A549 (cell line): ENCODE measurements at regions not wholly inside any gene's neighbourhood (a gene's known extent, or its start where the extent isn't known, plus 50 kb on each side); places are given as distances from the start of the nearest gene placed in this dataset.

Experiments used
- ATAC-seq, 2 experiments: fragments of 200-7000 bp in 1 of 2; fragments of >200 bp in 1 of 2; cut with Nextera tagmentation in 1 of 2; cut with Tn5 transposase in 1 of 2; 3 replicates each; pipeline versions ENCODE4 v1.8.0 to v1.9.1; 2018 to 2020; ENCODE audit warnings: mild to moderate bottlenecking in 1 of 2, moderate library complexity in 1 of 2
- CTCF ChIA-PET: fragments of 300-600 bp; sonication (Branson Sonifier 250); formaldehyde crosslinking; extraction: SDS; loops from one replicate; lab custom pipeline; 2021; ENCODE audit warnings: antibody characterized with exemption, inconsistent platforms; lab: Yijun Ruan, JAX
- POLR2A ChIA-PET: fragments of 350-600 bp; formaldehyde crosslinking; extraction: SDS; loops from one replicate; lab custom pipeline; 2021; ENCODE audit warnings: antibody characterized with exemption, inconsistent platforms; lab: Yijun Ruan, JAX
- DNase-seq, 2 experiments: peaks; one replicate each; pipeline versions ENCODE4 v3.0.0 to v3.0.0-alpha.2; 2011 to 2016; ENCODE audit warnings: low read depth in 1 of 2, low spot score in 1 of 2
- FAIRE-seq: peaks from 2 replicates; lab custom pipeline; 2011; peaks lifted over from hg19 to GRCh38; lab: Jason Lieb, UNC
- H3K27ac ChIP-seq, 2 experiments: fragments of >200 bp; sonication (Bioruptor Twin); formaldehyde crosslinking; 3 replicates each; pipeline ENCODE4 v1.5.1; 2016 to 2017
- H3K4me1 ChIP-seq: fragments of >200 bp; sonication (Bioruptor Twin); formaldehyde crosslinking; 3 replicates; pipeline ENCODE4 v1.6.1; 2016
- H3K4me2 ChIP-seq: fragments of >200 bp; sonication (Bioruptor Twin); formaldehyde crosslinking; 3 replicates; pipeline ENCODE4 v1.6.1; 2016
- H3K4me3 ChIP-seq: fragments of >200 bp; sonication (Bioruptor Twin); formaldehyde crosslinking; 3 replicates; pipeline ENCODE4 v1.5.1; 2016
- H3K9me3 ChIP-seq: fragments of >200 bp; sonication (Bioruptor Twin); formaldehyde crosslinking; 3 replicates; pipeline ENCODE4 v1.6.1; 2016
- ATOH8 ChIP-seq: fragments of 250-450 bp; sonication (Bioruptor Pico); IDR thresholded peaks from 2 replicates; pipeline ENCODE4 v1.5.0; 2020; ENCODE audit warnings: low read depth, mild to moderate bottlenecking, moderate library complexity
- BHLHE40 ChIP-seq: IDR thresholded peaks from 2 replicates; pipeline ENCODE4 v1.6.1; 2012; ENCODE audit warnings: low read depth, low read length, inconsistent platforms
- CHD4 ChIP-seq: fragments of 200-600 bp; sonication (generic); IDR thresholded peaks from 2 replicates; pipeline ENCODE4 v1.6.1; 2016; ENCODE audit warnings: antibody characterized with exemption, mild to moderate bottlenecking, borderline replicate concordance
- EP300 ChIP-seq, 2 experiments: fragments of >200 bp; sonication (Bioruptor Twin); formaldehyde crosslinking; IDR thresholded peaks; 2 replicates in 1 of 2; 3 replicates in 1 of 2; pipeline ENCODE4 v1.6.1; 2016 to 2017
- FOSB ChIP-seq: fragments of 250-450 bp; sonication (Bioruptor Pico); IDR thresholded peaks from 2 replicates; pipeline ENCODE4 v1.5.0; 2020; ENCODE audit warnings: mild to moderate bottlenecking, moderate library complexity
- GATA3 ChIP-seq: IDR thresholded peaks from 2 replicates; pipeline ENCODE4 v1.6.1; 2012; ENCODE audit warnings: borderline replicate concordance
- HOXB5 ChIP-seq: fragments of 250-450 bp; sonication (Bioruptor Pico); IDR thresholded peaks from 2 replicates; pipeline ENCODE4 v1.5.0; 2020; ENCODE audit warnings: mild to moderate bottlenecking, moderate library complexity
- JUN ChIP-seq, 2 experiments: fragments of >200 bp; sonication (Bioruptor Twin); formaldehyde crosslinking; IDR thresholded peaks; 2 replicates in 1 of 2; 3 replicates in 1 of 2; pipeline ENCODE4 v1.6.1; 2016 to 2017
- KDM1A ChIP-seq: fragments of 200-600 bp; sonication (generic); IDR thresholded peaks from 2 replicates; pipeline ENCODE4 v1.6.1; 2016; ENCODE audit warnings: low read depth, mild to moderate bottlenecking
- MAX ChIP-seq: IDR thresholded peaks from 2 replicates; pipeline ENCODE4 v1.6.1; 2012
- MYC ChIP-seq: IDR thresholded peaks from 2 replicates; pipeline ENCODE4 v1.6.1; 2012; ENCODE audit warnings: mild to moderate bottlenecking, inconsistent platforms, low read length, improper control_type of control experiment, borderline replicate concordance
- RAD21 ChIP-seq, 2 experiments: fragments of >200 bp in 1 of 2; sonication (Bioruptor Twin) in 1 of 2; formaldehyde crosslinking in 1 of 2; IDR thresholded peaks in 1 of 2; conservative IDR thresholded peaks in 1 of 2; 2 replicates in 1 of 2; 3 replicates in 1 of 2; pipeline ENCODE4 v1.6.1; 2012 to 2018; ENCODE audit warnings: inconsistent platforms in 1 of 2
- RCOR1 ChIP-seq: fragments of 150-350 bp; IDR thresholded peaks from 2 replicates; pipeline ENCODE4 v1.6.1; 2014; ENCODE audit warnings: antibody characterized with exemption, low read length, low read depth
- RNF2 ChIP-seq: fragments of 200-600 bp; sonication (generic); IDR thresholded peaks from 2 replicates; pipeline ENCODE4 v1.6.1; 2016; ENCODE audit warnings: low read depth, mild to moderate bottlenecking, antibody characterized with exemption, moderate library complexity, borderline replicate concordance
- SREBF2 ChIP-seq: fragments of 450-650 bp; IDR thresholded peaks from 2 replicates; pipeline ENCODE4 v1.6.1; 2014; ENCODE audit warnings: mild to moderate bottlenecking, moderate library complexity
- TFCP2L1 ChIP-seq: fragments of 250-450 bp; sonication (Bioruptor Pico); IDR thresholded peaks from 2 replicates; pipeline ENCODE4 v1.5.0; 2021; ENCODE audit warnings: mild to moderate bottlenecking
- TP53 ChIP-seq: fragments of 250-450 bp; sonication (Bioruptor Pico); IDR thresholded peaks from 2 replicates; pipeline ENCODE4 v1.5.0; 2021; ENCODE audit warnings: mild to moderate bottlenecking, moderate library complexity
- ZC3H11A ChIP-seq: fragments of 450-650 bp; IDR thresholded peaks from 2 replicates; pipeline ENCODE4 v1.6.1; 2014; ENCODE audit warnings: antibody characterized with exemption, mild to moderate bottlenecking
- ZFP36 ChIP-seq: fragments of 450-650 bp; IDR thresholded peaks from 2 replicates; pipeline ENCODE4 v1.6.1; 2014; ENCODE audit warnings: borderline replicate concordance; ENCODE audit not compliant: partially characterized antibody
- ZSCAN20 ChIP-seq: fragments of 250-450 bp; sonication (Bioruptor Pico); IDR thresholded peaks from 2 replicates; pipeline ENCODE4 v1.8.0; 2022; ENCODE audit warnings: mild to moderate bottlenecking, moderate library complexity
- WGBS: methylation state at CpG from one replicate; pipeline ENCODE4 v1.1.6; 2017; ENCODE audit errors: missing lambda C conversion rate; 5-methylcytosine and 5-hydroxymethylcytosine counted together
- TF ChIP-seq, protein P1 (sequence below): fragments of 200-600 bp; sonication (generic); IDR thresholded peaks from 2 replicates; pipeline ENCODE4 v1.6.1; 2016; ENCODE audit warnings: antibody characterized with exemption, mild to moderate bottlenecking, moderate library complexity
- TF ChIP-seq, protein P2 (sequence below): fragments of >200 bp; sonication (Bioruptor Twin); formaldehyde crosslinking; IDR thresholded peaks from 2 replicates; pipeline ENCODE4 v1.6.1; 2016
- TF ChIP-seq, protein P3 (sequence below): fragments of >200 bp; sonication (Bioruptor Twin); formaldehyde crosslinking; IDR thresholded peaks from 3 replicates; pipeline ENCODE4 v1.6.1; 2016

- DNase-seq, result no peak
- H3K9me3 ChIP-seq, result no peaks in the 10 kb centered on the region
- H3K4me3 ChIP-seq, result no peak overlapping the region
- TF ChIP-seq JUN (IDR thresholded peaks at IDR 0.05) (no peak), TP53 (CRISPR knock-in tag) (no peak), MAX (no peak), HOXB5 (no peak), GATA3 (no peak), CHD4 (no peak), KDM1A (no peak), RNF2 (no peak)
- TF ChIP-seq, protein P1, sequence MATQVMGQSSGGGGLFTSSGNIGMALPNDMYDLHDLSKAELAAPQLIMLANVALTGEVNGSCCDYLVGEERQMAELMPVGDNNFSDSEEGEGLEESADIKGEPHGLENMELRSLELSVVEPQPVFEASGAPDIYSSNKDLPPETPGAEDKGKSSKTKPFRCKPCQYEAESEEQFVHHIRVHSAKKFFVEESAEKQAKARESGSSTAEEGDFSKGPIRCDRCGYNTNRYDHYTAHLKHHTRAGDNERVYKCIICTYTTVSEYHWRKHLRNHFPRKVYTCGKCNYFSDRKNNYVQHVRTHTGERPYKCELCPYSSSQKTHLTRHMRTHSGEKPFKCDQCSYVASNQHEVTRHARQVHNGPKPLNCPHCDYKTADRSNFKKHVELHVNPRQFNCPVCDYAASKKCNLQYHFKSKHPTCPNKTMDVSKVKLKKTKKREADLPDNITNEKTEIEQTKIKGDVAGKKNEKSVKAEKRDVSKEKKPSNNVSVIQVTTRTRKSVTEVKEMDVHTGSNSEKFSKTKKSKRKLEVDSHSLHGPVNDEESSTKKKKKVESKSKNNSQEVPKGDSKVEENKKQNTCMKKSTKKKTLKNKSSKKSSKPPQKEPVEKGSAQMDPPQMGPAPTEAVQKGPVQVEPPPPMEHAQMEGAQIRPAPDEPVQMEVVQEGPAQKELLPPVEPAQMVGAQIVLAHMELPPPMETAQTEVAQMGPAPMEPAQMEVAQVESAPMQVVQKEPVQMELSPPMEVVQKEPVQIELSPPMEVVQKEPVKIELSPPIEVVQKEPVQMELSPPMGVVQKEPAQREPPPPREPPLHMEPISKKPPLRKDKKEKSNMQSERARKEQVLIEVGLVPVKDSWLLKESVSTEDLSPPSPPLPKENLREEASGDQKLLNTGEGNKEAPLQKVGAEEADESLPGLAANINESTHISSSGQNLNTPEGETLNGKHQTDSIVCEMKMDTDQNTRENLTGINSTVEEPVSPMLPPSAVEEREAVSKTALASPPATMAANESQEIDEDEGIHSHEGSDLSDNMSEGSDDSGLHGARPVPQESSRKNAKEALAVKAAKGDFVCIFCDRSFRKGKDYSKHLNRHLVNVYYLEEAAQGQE, result no peak
- TF ChIP-seq, protein P2, sequence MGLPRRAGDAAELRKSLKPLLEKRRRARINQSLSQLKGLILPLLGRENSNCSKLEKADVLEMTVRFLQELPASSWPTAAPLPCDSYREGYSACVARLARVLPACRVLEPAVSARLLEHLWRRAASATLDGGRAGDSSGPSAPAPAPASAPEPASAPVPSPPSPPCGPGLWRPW, result no peak
- TF ChIP-seq, protein P3, sequence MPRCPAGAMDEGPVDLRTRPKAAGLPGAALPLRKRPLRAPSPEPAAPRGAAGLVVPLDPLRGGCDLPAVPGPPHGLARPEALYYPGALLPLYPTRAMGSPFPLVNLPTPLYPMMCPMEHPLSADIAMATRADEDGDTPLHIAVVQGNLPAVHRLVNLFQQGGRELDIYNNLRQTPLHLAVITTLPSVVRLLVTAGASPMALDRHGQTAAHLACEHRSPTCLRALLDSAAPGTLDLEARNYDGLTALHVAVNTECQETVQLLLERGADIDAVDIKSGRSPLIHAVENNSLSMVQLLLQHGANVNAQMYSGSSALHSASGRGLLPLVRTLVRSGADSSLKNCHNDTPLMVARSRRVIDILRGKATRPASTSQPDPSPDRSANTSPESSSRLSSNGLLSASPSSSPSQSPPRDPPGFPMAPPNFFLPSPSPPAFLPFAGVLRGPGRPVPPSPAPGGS, result no peak
- no peak for FAIRE-seq
- WGBS, result 67% methylated on average over 20 of the region's 20 CpGs
- no peak overlapping the region for H3K27ac ChIP-seq
- peaks cover 7% of the 10 kb centered on the region; the same call in 1 of the 3 replicates for H3K4me1 ChIP-seq
- ATAC-seq, result no peak
- ChIA-PET CTCF (interaction anchor here (0.5 to 4.4 kb wide), 4 partner anchors 14 to 242 kb away, joined by 3 to 47 read pairs (median 10); no protein-coding TSS in a partner anchor), POLR2A (no interaction called here)
- H3K4me2 ChIP-seq, result no peak overlapping the region
Measured at GRCh38 chr17:51385208-51385607, 124.9 kb downstream of the UTP18 start.

GRCh38 chr17:51387582-51387981 lies 127.2 kb downstream of the UTP18 start:
- Histone ChIP-seq H3K27ac (no peak overlapping the region), H3K4me2 (no peak overlapping the region), H3K9me3 (no peaks in the 10 kb centered on the region), H3K4me3 (no peak overlapping the region), H3K4me1 (peaks cover 16% of the 10 kb centered on the region)
- 52% methylated on average over 4 of the region's 4 CpGs for WGBS
- TF ChIP-seq RAD21 (conservative IDR thresholded peaks at IDR 0.05 in 1 of 2, IDR thresholded peaks at IDR 0.05 in 1 of 2) (no peak), HOXB5 (no peak), BHLHE40 (no peak), TFCP2L1 (CRISPR knock-in tag) (no peak), FOSB (no peak), ATOH8 (CRISPR knock-in tag) (no peak), MAX (no peak), ZSCAN20 (no peak), EP300 (IDR thresholded peaks at IDR 0.05) (no peak), ZFP36 (no peak), MYC (no peak), RCOR1 (no peak), SREBF2 (no peak), ZC3H11A (no peak)
- TF ChIP-seq, protein P1, result no peak
- TF ChIP-seq, protein P3, result no peak
- ChIA-PET POLR2A (no interaction called here), CTCF (interaction anchor here (1.0 to 1.2 kb wide), 2 partner anchors 11 to 13 kb away, joined by 4 to 6 read pairs; no protein-coding TSS in a partner anchor)
- ATAC-seq (no peak), DNase-seq (no peak), FAIRE-seq (no peak)
